Jurkat, Clone E6-1 (cell line): ENCODE measurements at regions not wholly inside any gene's neighbourhood (a gene's known extent, or its start where the extent isn't known, plus 50 kb on each side); places are given as distances from the start of the nearest gene placed in this dataset.

Source experiments
- DNase-seq: peaks from one replicate; pipeline ENCODE4 v3.0.0-alpha.2; 2011; ENCODE audit warnings: low read depth, low spot score
- H3K4me3 ChIP-seq: 2 replicates; pipeline ENCODE4 v1.5.1; 2011; ENCODE audit warnings: mild to moderate bottlenecking, low read length, control low read depth, moderate library complexity

DNA sequence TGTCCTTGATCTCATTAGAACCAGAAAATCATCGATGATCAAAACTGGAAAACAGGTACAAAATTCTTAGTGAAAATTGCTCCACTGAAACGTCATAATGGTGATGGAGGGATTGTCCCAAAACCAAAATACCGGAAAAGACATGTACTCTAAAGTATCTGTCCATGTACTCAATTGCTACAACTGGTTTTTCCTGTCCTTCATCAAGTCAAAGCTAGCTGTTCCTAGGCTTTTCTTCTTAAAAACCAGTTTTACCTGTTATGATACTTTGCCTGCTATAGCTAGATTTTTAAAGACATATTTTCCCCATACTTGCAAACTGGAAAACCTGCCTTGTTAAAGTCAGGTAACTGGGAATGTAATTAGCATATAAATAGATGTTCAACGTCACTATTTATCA lies 50.5 kb upstream of the LRRC1 start:
- no peak overlapping the region for H3K4me3 ChIP-seq
- no peak for DNase-seq

DNA sequence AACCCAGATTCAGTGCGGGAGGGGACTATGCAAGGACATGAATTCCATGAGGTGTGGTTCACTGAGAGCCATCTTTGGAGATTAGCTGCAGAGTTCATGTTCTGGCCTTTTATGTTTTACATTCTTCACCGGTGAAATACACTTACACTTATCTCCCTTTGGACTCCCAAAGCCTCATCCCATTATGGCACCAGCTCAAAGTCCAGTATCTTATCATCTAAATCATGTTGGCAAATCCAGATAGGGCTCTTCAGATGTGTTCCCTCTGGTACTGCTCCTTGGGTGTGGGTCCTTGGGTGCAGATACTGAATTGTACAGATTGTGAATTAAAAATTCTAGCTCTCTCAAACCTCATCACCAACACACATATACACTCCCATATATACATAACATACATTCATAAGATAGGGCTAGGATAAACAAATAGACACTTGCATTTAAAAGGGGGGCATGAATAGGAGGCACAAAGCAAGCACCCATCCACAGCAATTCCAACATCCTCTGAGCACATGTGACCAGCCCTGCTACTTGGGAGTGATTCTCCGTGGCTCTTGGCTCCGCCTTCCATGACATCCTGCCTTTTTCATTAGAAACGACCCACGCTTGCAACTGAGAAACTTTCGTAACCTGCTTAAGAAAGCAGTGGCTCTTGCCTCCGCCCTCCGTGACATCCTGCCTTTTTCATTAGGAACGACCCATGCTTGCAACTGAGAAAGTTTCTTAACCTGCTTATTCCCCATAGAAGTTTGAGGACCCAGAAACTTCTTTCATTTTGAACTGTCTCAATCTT lies 53.6 kb upstream of the LRRC1 start:
- DNase-seq, result peak; percentile 60
- H3K4me3 ChIP-seq, result peak overlapping the region; percentile 5; the same call in 1 of the 2 replicates

DNA sequence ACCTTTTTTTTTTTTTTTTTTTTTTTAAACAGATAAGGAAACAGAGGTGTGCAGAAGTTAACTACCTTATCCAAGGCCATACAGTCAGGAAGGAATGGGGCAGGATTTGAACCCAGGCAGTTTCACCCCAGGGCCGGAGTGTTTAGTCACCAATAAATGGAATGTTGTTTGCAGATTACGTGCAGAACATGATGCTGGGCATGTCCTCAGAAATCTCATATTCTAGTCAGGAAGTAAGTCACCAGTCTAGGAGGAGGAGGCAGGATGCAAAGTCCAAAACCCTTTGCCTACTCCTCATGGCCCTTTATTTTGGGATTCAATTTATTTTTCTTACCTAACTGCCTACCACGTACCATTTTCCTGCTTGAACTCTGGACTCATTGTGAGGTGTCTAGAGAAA lies 57.1 kb upstream of the LRRC1 start:
- H3K4me3 ChIP-seq, result no peak overlapping the region
- DNase-seq, result no peak

DNA sequence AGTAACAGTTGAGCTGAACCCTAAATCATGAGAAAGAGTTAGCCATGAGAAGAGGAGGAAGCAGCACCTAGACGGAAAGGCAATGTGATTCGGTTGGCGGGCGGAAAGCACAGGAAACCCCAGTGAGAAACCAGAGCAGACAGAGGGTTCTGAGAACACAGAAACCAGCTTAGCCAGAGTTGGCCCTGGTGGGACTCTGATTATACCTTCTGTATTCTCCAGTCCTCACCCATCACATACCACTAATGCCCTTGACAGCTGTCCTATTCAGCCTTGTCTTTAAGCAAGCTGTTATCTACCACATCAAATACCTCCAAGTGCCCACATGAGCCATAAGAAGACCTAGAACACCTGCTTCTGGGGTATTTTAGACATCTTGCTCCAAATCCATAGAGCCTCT lies 58.9 kb upstream of the LRRC1 start:
- DNase-seq, result peak; percentile 100
- peak overlapping the region; percentile 31 for H3K4me3 ChIP-seq

DNA sequence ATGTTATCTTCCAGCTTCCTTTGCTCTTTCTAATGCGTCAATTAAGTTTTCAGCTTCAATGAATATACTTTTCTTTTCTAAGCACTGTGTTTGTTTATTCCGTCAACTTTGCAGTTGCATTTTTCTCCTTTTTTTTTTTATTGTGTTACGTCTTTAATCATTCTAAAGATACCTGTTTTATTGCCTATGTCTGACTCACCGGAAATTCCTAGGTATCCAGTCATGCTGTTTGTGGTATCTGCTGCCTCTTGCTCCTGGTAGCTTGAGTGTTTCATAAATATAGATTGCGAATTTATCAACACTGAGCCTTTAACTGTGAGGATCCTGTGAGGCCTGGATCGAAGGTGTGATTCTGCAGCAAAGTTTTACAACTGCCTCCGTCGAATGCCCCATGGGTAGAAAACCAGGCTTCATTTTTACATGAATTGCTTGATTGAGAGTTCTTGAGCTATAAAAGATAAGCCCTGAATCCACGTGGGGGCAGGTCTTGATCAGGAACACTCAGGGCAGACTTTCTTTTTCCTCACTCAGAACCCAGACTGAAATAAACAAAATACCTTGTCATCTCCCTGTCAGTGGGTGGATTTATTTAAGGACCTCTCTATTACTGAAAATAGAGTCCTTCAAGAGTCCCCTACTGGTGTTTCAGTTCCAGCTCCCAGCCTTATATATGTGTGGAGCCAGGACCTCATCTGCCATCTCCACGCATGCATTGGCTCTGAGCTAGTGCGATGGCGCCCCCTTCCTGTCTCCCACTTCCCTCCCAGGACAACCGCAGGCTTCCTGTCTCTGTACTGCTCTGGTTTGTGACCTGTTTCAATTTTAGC lies 60.1 kb upstream of the LRRC1 start:
- DNase-seq, result peak; percentile 90
- H3K4me3 ChIP-seq, result peak overlapping the region; percentile 31

DNA sequence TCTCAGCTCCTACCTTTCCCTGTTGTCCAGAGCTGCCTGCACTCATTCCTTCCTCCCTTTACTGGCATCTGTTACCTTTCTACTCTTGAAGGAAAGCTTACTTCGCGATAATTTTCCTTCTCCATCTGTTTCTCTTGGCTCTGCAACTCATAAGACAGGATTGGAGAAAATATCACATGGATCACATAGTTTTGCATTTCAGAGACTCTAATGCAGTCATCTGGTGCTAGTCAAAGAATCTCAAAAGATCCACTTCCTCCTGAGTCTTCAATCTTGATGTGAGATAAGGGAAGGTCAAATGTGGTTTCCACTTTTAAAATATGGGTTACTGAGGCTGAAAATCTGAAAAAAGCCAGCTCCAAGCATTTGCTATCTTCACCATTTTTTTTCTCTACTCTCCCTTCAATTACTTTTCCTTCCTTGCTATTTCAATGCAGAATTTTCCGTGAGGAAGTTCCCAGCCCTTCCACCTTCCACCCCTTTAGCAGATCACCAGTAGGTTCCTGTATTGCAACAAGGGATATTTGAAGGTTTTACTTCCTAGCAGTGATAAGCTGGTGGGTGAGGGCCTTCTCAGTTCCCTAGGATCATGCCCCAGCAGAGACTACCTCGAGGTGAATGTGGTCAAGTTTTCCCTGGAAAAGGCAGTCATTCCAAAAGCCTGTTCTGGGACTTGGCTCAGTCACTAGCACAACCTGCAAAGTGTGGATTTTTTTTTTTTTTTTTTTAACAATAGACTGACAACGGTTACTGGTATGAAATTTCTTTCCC lies 62.8 kb upstream of the LRRC1 start:
- H3K4me3 ChIP-seq, result no peak overlapping the region
- peak; percentile 75 for DNase-seq

- DNase-seq, result no peak
- H3K4me3 ChIP-seq, result no peak overlapping the region
These were observed 64.0 kb upstream of the LRRC1 start for GRCh38 chr6:53730767-53731166.

GRCh38 chr6:53728570-53729194 lies 63.1 kb upstream of the KLHL31 start:
- no peak overlapping the region for H3K4me3 ChIP-seq
- DNase-seq, result peak; percentile 72

- DNase-seq, result no peak
- H3K4me3 ChIP-seq, result no peak overlapping the region
These were observed 62.2 kb upstream of the KLHL31 start for GRCh38 chr6:53727748-53728147.

DNA sequence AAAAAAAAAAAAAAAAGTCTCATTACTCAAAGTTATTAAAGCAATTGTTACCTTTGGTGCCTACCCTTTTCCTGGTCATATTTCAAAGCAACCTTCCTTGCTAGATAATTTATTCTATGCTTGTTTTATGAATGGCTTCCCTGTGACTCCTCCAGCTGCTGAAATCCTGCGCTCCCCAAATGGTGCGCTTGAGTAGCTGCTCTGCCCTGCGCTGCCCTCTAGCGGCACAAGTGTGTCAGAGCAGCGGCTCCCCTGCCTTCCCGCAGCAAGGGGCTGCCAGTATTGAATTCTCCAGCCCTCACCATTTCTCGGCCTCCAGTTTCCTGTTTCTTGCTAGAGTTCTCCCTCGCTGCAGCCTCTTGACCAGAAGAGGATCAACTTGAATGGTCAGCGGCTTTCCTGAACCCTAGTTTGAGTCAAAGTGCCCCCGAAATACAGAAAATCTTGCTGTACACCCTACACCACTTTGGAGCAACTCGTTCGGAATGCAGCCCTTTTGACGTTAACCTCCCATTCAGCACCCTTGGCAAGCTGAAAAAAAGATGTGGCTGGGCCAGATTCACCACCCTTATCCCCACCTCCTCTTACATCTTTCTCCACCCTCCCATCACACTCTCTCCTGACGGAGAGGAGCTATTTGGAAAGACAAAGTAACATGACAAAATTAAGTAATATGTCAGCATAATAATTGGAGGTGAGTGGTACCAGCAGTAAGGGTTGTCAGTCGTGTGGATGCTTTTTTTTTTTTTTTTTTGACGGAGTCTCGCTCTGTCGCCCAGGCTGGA lies 60.4 kb upstream of the KLHL31 start:
- H3K4me3 ChIP-seq, result no peak overlapping the region
- peak; percentile 71 for DNase-seq

DNA sequence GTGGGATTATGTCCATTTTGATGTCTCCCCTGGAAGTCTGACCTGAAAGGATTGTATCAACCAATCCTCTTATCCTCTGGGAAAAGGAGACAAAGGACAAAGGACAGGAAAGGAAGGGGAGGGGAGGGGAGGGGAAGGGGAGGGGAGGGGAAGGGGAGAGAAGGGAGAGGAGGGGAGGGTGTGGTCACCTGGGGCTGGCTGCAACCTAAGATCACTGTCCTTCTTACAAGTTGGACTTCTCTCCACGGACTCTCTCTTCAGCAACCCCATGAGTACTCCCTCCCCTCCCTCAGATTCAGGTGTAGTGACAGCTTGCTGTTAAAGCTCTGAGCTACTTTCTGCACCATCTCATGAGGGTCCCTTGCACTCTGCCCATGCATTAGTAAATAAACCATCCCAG lies 58.9 kb upstream of the KLHL31 start:
- no peak overlapping the region for H3K4me3 ChIP-seq
- DNase-seq, result no peak

DNA sequence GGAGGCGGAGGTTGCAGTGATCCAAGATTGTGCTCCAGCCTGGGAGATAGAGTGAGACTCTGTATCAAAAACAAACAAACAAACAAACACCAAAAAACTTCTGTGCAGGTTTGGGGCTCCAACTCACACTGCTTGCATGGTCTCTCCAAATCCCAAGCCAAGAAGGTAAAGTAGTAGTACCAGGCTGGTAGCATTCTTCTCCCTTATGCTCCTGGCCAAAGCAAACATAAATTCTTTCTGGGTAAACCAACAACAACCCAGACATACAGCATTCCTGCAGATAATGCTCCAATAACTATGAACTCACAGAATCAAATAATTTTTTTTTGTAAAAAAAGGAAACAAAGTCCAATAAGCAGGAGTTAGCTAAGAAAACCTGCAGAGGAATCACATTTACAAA lies 57.8 kb upstream of the KLHL31 start:
- H3K4me3 ChIP-seq, result no peak overlapping the region
- no peak for DNase-seq

- no peak overlapping the region for H3K4me3 ChIP-seq
- DNase-seq, result no peak
These were observed 56.2 kb upstream of the KLHL31 start for GRCh38 chr6:53721766-53722165.

DNA sequence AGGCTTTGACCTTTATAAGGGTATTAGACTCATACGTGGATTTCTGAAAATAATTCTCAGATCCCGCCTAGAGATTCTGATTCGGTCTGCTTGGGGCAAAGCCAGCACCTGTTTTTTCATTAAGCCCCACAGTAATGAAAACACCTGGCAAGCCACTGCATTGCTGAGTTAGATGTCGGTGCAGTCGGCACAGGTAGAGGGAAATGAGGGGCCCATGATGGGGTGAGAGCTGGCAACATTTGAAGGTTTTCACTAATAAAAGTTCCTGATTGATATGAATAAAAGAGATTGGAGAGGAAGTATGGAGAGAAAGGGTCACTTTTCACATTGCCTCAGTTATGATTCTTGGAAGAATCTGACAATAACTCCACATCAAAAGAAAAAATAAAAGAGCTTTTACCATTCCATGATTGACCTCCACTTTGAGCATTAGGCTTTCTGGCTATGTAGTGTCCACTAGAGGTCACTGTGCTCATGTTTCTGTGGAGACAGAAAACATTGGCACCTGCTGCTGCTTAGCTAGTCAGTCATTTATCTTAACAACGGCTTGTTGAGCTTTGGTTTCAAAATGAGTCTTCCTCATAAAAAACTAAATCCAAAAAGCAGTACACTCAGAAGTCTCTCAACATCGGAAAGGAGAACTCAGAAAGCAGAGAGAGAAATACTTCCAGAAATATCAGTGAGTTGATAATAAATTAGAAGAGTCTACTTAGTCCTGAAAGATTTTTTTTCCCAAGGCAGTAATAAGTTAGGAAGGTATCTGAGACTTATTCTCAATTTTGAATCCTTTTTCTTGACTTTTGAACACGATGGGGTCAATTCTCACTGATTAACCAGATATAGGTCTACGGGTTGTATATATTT lies 53.3 kb upstream of the KLHL31 start:
- peak; percentile 74 for DNase-seq
- no peak overlapping the region for H3K4me3 ChIP-seq

DNA sequence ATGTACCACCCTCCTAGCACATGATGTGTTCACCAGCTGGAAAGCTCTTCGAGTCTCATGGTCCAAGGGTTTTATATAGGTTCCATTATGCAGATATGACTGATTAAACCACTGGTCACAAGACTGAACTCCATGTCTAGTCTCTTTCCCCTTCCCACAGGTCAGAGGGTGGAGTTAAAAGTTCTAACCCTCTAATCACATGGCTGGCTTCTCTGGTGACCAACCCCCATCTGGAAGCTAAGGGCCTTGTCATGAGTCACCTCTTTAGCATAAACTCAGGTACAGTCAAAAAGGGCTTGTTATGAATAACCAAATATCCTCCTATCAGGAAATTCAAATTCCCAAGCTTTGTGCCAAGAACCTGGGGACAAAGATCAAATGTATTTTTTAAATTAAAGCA lies 52.0 kb upstream of the KLHL31 start:
- no peak overlapping the region for H3K4me3 ChIP-seq
- no peak for DNase-seq

- DNase-seq, result no peak
- H3K4me3 ChIP-seq, result no peak overlapping the region
These were observed 49.9 kb upstream of the KLHL31 start for GRCh38 chr6:53715434-53715833.
